SK-N-SH (cell line): ENCODE measurements at regions not wholly inside any gene's neighbourhood (a gene's known extent, or its start where the extent isn't known, plus 50 kb on each side); places are given as distances from the start of the nearest gene placed in this dataset.

Experiments used
- CTCF ChIA-PET: fragments of 300-600, 350-600 bp; formaldehyde crosslinking; extraction: SDS; loops from one replicate; lab custom pipeline; 2021; lab: Yijun Ruan, JAX
- POLR2A ChIA-PET: fragments of 350-600 bp; sonication (Branson Sonifier 250); formaldehyde crosslinking; extraction: SDS; loops from one replicate; lab custom pipeline; 2020; ENCODE audit warnings: antibody characterized with exemption, inconsistent platforms; lab: Yijun Ruan, JAX
- DNase-seq: peaks from one replicate; pipeline ENCODE4 v3.0.0; 2012
- H2AFZ ChIP-seq: fragments of 200-600 bp; sonication (generic); 2 replicates; pipeline ENCODE4 v1.8.1; 2016; ENCODE audit warnings: antibody characterized with exemption, mild to moderate bottlenecking, low read depth
- H3F3A ChIP-seq: fragments of 200-600 bp; sonication (generic); replicated peaks from 2 replicates; pipeline ENCODE3; 2016; ENCODE audit warnings: antibody characterized with exemption, mild to moderate bottlenecking; ENCODE audit not compliant: insufficient read depth
- H3K27ac ChIP-seq, 2 experiments: fragments of 200-500 bp in 1 of 2; fragments of 200-600 bp in 1 of 2; sonication (Bioruptor generic) in 1 of 2; sonication (generic), shearing (Covaris generic) in 1 of 2; 2 replicates each; pipeline versions ENCODE4 v1.5.1 to v1.6.1; 2014 to 2016; ENCODE audit warnings: low read depth in 2 of 2, inconsistent platforms in 1 of 2, low read length in 1 of 2, mild to moderate bottlenecking in 1 of 2, mixed read lengths in 1 of 2
- H3K27me3 ChIP-seq: fragments of 200-600 bp; sonication (generic), shearing (Covaris generic); 2 replicates; pipeline ENCODE4 v1.6.1; 2016; ENCODE audit warnings: mixed run types; ENCODE audit not compliant: insufficient read depth
- H3K36me3 ChIP-seq, 2 experiments: fragments of 200-500 bp in 1 of 2; fragments of 200-600 bp in 1 of 2; sonication (Bioruptor generic) in 1 of 2; sonication (generic) in 1 of 2; replicated peaks in 1 of 2; 2 replicates each; pipeline versions ENCODE3 to v1.5.1; 2014 to 2016; ENCODE audit warnings: low read length in 1 of 2, mild to moderate bottlenecking in 1 of 2; ENCODE audit not compliant: insufficient read depth in 2 of 2, control insufficient read depth in 1 of 2
- H3K4me1 ChIP-seq, 2 experiments: fragments of 200-500 bp in 1 of 2; fragments of 200-600 bp in 1 of 2; sonication (Bioruptor generic) in 1 of 2; sonication (generic), shearing (Covaris generic) in 1 of 2; 2 replicates each; pipeline versions ENCODE4 v1.5.1 to v1.6.1; 2014 to 2016; ENCODE audit warnings: low read depth in 1 of 2, low read length in 1 of 2, mixed run types in 1 of 2; ENCODE audit not compliant: insufficient read depth in 2 of 2, control insufficient read depth in 1 of 2
- H3K4me2 ChIP-seq: fragments of 200-600 bp; sonication (generic), shearing (Covaris generic); 2 replicates; pipeline ENCODE4 v1.6.1; 2017; ENCODE audit warnings: mixed run types
- H3K4me3 ChIP-seq, 2 experiments: fragments of 200-500 bp in 1 of 2; fragments of 200-600 bp in 1 of 2; sonication (Bioruptor generic) in 1 of 2; sonication (generic), shearing (Covaris generic) in 1 of 2; 2 replicates each; pipeline versions ENCODE4 v1.5.1 to v1.8.1; 2014 to 2016; ENCODE audit warnings: low read depth in 2 of 2, inconsistent platforms in 1 of 2, low read length in 1 of 2, mild to moderate bottlenecking in 1 of 2, mixed read lengths in 1 of 2, moderate library complexity in 1 of 2
- H3K79me2 ChIP-seq: fragments of 200-600 bp; sonication (generic); 2 replicates; pipeline ENCODE4 v1.8.1; 2017; ENCODE audit warnings: mild to moderate bottlenecking; ENCODE audit not compliant: insufficient read depth
- H3K9ac ChIP-seq: fragments of 200-600 bp; sonication (generic); 2 replicates; pipeline ENCODE4 v1.6.1; 2017; ENCODE audit warnings: mixed run types
- H3K9me2 ChIP-seq: fragments of 200-600 bp; sonication (generic); 2 replicates; pipeline ENCODE4 v1.6.1; 2017; ENCODE audit warnings: mixed run types
- H3K9me3 ChIP-seq: fragments of 200-600 bp; sonication (generic); 2 replicates; pipeline ENCODE4 v1.6.1; 2017; ENCODE audit warnings: mixed run types, mild to moderate bottlenecking, moderate library complexity
- H4K20me1 ChIP-seq: fragments of 200-600 bp; sonication (generic); 2 replicates; pipeline ENCODE4 v1.6.1; 2017; ENCODE audit warnings: mild to moderate bottlenecking, mixed run types; ENCODE audit not compliant: insufficient read depth
- CHD2 ChIP-seq: fragments of 150-350 bp; IDR thresholded peaks from 2 replicates; pipeline ENCODE4 v1.6.1; 2018; ENCODE audit warnings: low read length; ENCODE audit not compliant: partially characterized antibody
- CTCF ChIP-seq: fragments of 200-600 bp; sonication (generic); IDR thresholded peaks from 2 replicates; pipeline ENCODE4 v1.6.1; 2017; ENCODE audit warnings: antibody characterized with exemption, mild to moderate bottlenecking, moderate library complexity
- EZH2phosphoT487 ChIP-seq: fragments of 200-600 bp; sonication (generic); IDR thresholded peaks from 2 replicates; pipeline ENCODE4 v1.6.1; 2017; ENCODE audit warnings: low read depth, mixed run types, mild to moderate bottlenecking, antibody characterized with exemption, moderate library complexity, borderline replicate concordance
- GATA2 ChIP-seq: sonication (generic); formaldehyde crosslinking; IDR thresholded peaks from 2 replicates; pipeline ENCODE4 v1.5.0; 2020; ENCODE audit warnings: mild to moderate bottlenecking, missing genetic modification reagents
- JUND ChIP-seq: IDR thresholded peaks from 2 replicates; pipeline ENCODE4 v1.4.0; 2012
- NRF1 ChIP-seq: IDR thresholded peaks from 2 replicates; pipeline ENCODE4 v1.6.1; 2012; ENCODE audit warnings: low read depth, mild to moderate bottlenecking, low read length
- PBX3 ChIP-seq: IDR thresholded peaks from 2 replicates; pipeline ENCODE4; 2012
- POLR2AphosphoS5 ChIP-seq: IDR thresholded peaks from 2 replicates; pipeline ENCODE4 v1.6.1; 2012; ENCODE audit warnings: low read depth, low read length
- RFX5 ChIP-seq: IDR thresholded peaks from 2 replicates; pipeline ENCODE4 v1.6.1; 2012; ENCODE audit warnings: mild to moderate bottlenecking, improper control_type of control experiment, low read length
- SIN3A ChIP-seq: IDR thresholded peaks from 2 replicates; pipeline ENCODE4 v1.6.1; 2012; ENCODE audit warnings: low read depth, mild to moderate bottlenecking, low read length, moderate library complexity, borderline replicate concordance
- YY1 ChIP-seq: IDR thresholded peaks from 2 replicates; pipeline ENCODE4 v1.4.0; 2012; ENCODE audit warnings: low read depth, mild to moderate bottlenecking
- WGBS: methylation state at CpG from one replicate; pipeline ENCODE4 v1.1.6; 2017; ENCODE audit warnings: low lambda C conversion rate; 5-methylcytosine and 5-hydroxymethylcytosine counted together
- TF ChIP-seq, protein P1 (sequence below): IDR thresholded peaks from 2 replicates; pipeline ENCODE4 v1.4.0; 2012; ENCODE audit warnings: low read depth, borderline replicate concordance

- TF ChIP-seq PBX3 (no peak), SIN3A (no peak), EZH2phosphoT487 (no peak)
Observed at GRCh38 chr6:83770910-83771309, 62.0 kb upstream of the SNAP91 start (continued).

GRCh38 chr6:83769413-83769812 is 60.5 kb upstream of the SNAP91 start:
- no peaks in the 10 kb centered on the region for H3K79me2 ChIP-seq
- H3K36me3 ChIP-seq, result no peaks in the 10 kb centered on the region
- H3K4me1 ChIP-seq, result no peaks in the 10 kb centered on the region
- H3F3A ChIP-seq, result no peaks in the 10 kb centered on the region
- no peak overlapping the region for H3K4me2 ChIP-seq
- ChIA-PET CTCF (interaction anchor here (0.6 kb wide), 1 partner anchor 797 kb away, joined by 4 read pairs; no protein-coding TSS in a partner anchor), POLR2A (no interaction called here)
- H4K20me1 ChIP-seq, result no peaks in the 10 kb centered on the region
- no peak overlapping the region for H3K9ac ChIP-seq
- no peaks in the 10 kb centered on the region for H3K9me3 ChIP-seq
- DNase-seq, result no peak
- no peaks in the 10 kb centered on the region for H3K27me3 ChIP-seq
- H3K27ac ChIP-seq, result no peak overlapping the region
- H3K4me3 ChIP-seq, result no peak overlapping the region
- WGBS, result 0% methylated on average over 1 of the region's 1 CpG
- H2AFZ ChIP-seq, result no peak overlapping the region
- H3K9me2 ChIP-seq, result no peaks in the 10 kb centered on the region
- TF ChIP-seq EZH2phosphoT487, result no peak
- no peak for TF ChIP-seq NRF1
- no peak for TF ChIP-seq GATA2 (CRISPR knock-in tag)
- TF ChIP-seq RFX5, result no peak
- no peak for TF ChIP-seq CHD2
- TF ChIP-seq POLR2AphosphoS5, result no peak
- TF ChIP-seq, protein P1, sequence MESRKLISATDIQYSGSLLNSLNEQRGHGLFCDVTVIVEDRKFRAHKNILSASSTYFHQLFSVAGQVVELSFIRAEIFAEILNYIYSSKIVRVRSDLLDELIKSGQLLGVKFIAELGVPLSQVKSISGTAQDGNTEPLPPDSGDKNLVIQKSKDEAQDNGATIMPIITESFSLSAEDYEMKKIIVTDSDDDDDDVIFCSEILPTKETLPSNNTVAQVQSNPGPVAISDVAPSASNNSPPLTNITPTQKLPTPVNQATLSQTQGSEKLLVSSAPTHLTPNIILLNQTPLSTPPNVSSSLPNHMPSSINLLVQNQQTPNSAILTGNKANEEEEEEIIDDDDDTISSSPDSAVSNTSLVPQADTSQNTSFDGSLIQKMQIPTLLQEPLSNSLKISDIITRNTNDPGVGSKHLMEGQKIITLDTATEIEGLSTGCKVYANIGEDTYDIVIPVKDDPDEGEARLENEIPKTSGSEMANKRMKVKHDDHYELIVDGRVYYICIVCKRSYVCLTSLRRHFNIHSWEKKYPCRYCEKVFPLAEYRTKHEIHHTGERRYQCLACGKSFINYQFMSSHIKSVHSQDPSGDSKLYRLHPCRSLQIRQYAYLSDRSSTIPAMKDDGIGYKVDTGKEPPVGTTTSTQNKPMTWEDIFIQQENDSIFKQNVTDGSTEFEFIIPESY, result no peak
- no peak for TF ChIP-seq YY1
- no peak for TF ChIP-seq JUND
- no peak for TF ChIP-seq CTCF
